Neural crest cell (in vitro differentiated cells): ENCODE measurements at regions not wholly inside any gene's neighbourhood (a gene's known extent, or its start where the extent isn't known, plus 50 kb on each side); places are given as distances from the start of the nearest gene placed in this dataset.

ENCODE experiments used
- DNase-seq: peaks from one replicate; pipeline ENCODE4 v3.0.0; 2021; ENCODE audit warnings: low read depth, mixed read lengths, low spot score
- H3K27ac Mint-ChIP-seq: one replicate; pipeline ENCODE4 v1.8.0; 2021; ENCODE audit warnings: mild to moderate bottlenecking, mixed read lengths; ENCODE audit not compliant: unreplicated experiment
- H3K27me3 Mint-ChIP-seq: 2 replicates; pipeline ENCODE4 v1.8.0; 2021; ENCODE audit warnings: low read depth, mild to moderate bottlenecking, mixed read lengths
- H3K36me3 Mint-ChIP-seq: 2 replicates; pipeline ENCODE4 v1.8.0; 2021; ENCODE audit warnings: low read depth, mild to moderate bottlenecking, mixed read lengths
- H3K4me1 Mint-ChIP-seq: 2 replicates; pipeline ENCODE4 v1.8.0; 2021; ENCODE audit warnings: mixed read lengths
- H3K4me3 Mint-ChIP-seq: one replicate; pipeline ENCODE4 v1.8.0; 2021; ENCODE audit warnings: mild to moderate bottlenecking, mixed read lengths
- H3K9me3 Mint-ChIP-seq: 2 replicates; pipeline ENCODE4 v1.8.0; 2021; ENCODE audit warnings: mixed read lengths
- CTCF ChIP-seq: fragments of 200-600 bp; sonication (generic); conservative IDR thresholded peaks from 2 replicates; pipeline ENCODE4 v1.5.0; 2021; ENCODE audit warnings: antibody characterized with exemption, mild to moderate bottlenecking

GRCh38 chrX:33333271-33333670, 121.9 kb upstream of the DMD start:
- H3K27ac Mint-ChIP-seq, result no peak overlapping the region
- no peak for DNase-seq
- no peak overlapping the region for H3K4me3 Mint-ChIP-seq
- H3K36me3 Mint-ChIP-seq, result no peaks in the 10 kb centered on the region
- H3K9me3 Mint-ChIP-seq, result no peaks in the 10 kb centered on the region
- TF ChIP-seq CTCF, result no peak
- H3K27me3 Mint-ChIP-seq, result peaks cover 9% of the 10 kb centered on the region
- H3K4me1 Mint-ChIP-seq, result peaks cover 5% of the 10 kb centered on the region

- Mint-ChIP-seq H3K9me3 (no peaks in the 10 kb centered on the region), H3K4me3 (no peak overlapping the region), H3K4me1 (no peaks in the 10 kb centered on the region), H3K27ac (no peak overlapping the region), H3K36me3 (no peaks in the 10 kb centered on the region), H3K27me3 (peaks cover 2% of the 10 kb centered on the region)
- no peak for TF ChIP-seq CTCF
- DNase-seq, result no peak
Observed at GRCh38 chrX:33330798-33331197, 119.4 kb upstream of the DMD start.

- Mint-ChIP-seq H3K4me1 (no peaks in the 10 kb centered on the region), H3K9me3 (no peaks in the 10 kb centered on the region), H3K27me3 (no peaks in the 10 kb centered on the region), H3K36me3 (no peaks in the 10 kb centered on the region), H3K27ac (no peak overlapping the region), H3K4me3 (no peak overlapping the region)
- no peak for DNase-seq
- TF ChIP-seq CTCF, result peak; percentile 50
Observed at GRCh38 chrX:33324099-33324498, 112.8 kb upstream of the DMD start.

GRCh38 chrX:33307911-33308354, 96.6 kb upstream of the DMD start:
- H3K4me1 Mint-ChIP-seq, result no peaks in the 10 kb centered on the region
- no peak overlapping the region for H3K4me3 Mint-ChIP-seq
- H3K36me3 Mint-ChIP-seq, result no peaks in the 10 kb centered on the region
- H3K9me3 Mint-ChIP-seq, result no peaks in the 10 kb centered on the region
- TF ChIP-seq CTCF, result no peak
- no peak overlapping the region for H3K27ac Mint-ChIP-seq
- no peaks in the 10 kb centered on the region for H3K27me3 Mint-ChIP-seq
- no peak for DNase-seq

GRCh38 chrX:33298622-33299021, 87.3 kb upstream of the DMD start:
- Mint-ChIP-seq H3K36me3 (no peaks in the 10 kb centered on the region), H3K27ac (no peak overlapping the region), H3K4me3 (no peak overlapping the region), H3K4me1 (no peaks in the 10 kb centered on the region), H3K9me3 (no peaks in the 10 kb centered on the region), H3K27me3 (no peaks in the 10 kb centered on the region)
- DNase-seq, result no peak
- TF ChIP-seq CTCF, result no peak

- no peaks in the 10 kb centered on the region for H3K4me1 Mint-ChIP-seq
- no peak overlapping the region for H3K4me3 Mint-ChIP-seq
- no peak for DNase-seq
- TF ChIP-seq CTCF, result no peak
- no peaks in the 10 kb centered on the region for H3K27me3 Mint-ChIP-seq
- H3K27ac Mint-ChIP-seq, result no peak overlapping the region
- H3K36me3 Mint-ChIP-seq, result no peaks in the 10 kb centered on the region
- H3K9me3 Mint-ChIP-seq, result no peaks in the 10 kb centered on the region
Observed at GRCh38 chrX:33285550-33285949, 74.2 kb upstream of the DMD start.
